ENCODE measurements at regions not wholly inside any gene's neighbourhood (a gene's known extent, or its start where the extent isn't known, plus 50 kb on each side); places are given as distances from the start of the nearest gene placed in this dataset.

GRCh38 chr11:8740129-8740528, 57.5 kb downstream of the RPL27A start:
- DNase-seq (ENCODE audit: insufficient read length, low spot score), result no peak
- FAIRE-seq, result no peak

- DNase-seq (ENCODE audit: insufficient read length, low spot score), result no peak
- FAIRE-seq, result no peak
Observed at GRCh38 chr11:8744423-8744822, 61.8 kb downstream of the RPL27A start.

- FAIRE-seq, result no peak
- DNase-seq (ENCODE audit: insufficient read length, low spot score), result no peak
Observed at GRCh38 chr11:8745431-8746253, 63.0 kb downstream of the RPL27A start.

- DNase-seq (ENCODE audit: insufficient read length, low spot score), result no peak
- FAIRE-seq, result no peak
Observed at GRCh38 chr11:8746331-8746974, 63.9 kb downstream of the RPL27A start.

- FAIRE-seq (no peak), DNase-seq (ENCODE audit: insufficient read length, low spot score) (no peak)
Observed at GRCh38 chr11:8747173-8747572, 64.6 kb downstream of the RPL27A start.

GRCh38 chr11:8748317-8748716, 65.7 kb downstream of the RPL27A start:
- DNase-seq (ENCODE audit: insufficient read length, low spot score), result no peak
- FAIRE-seq, result no peak

GRCh38 chr11:8749202-8749601, 66.6 kb downstream of the RPL27A start:
- DNase-seq (ENCODE audit: insufficient read length, low spot score), result no peak
- no peak for FAIRE-seq

- DNase-seq (ENCODE audit: insufficient read length, low spot score) (no peak), FAIRE-seq (no peak)
Observed at GRCh38 chr11:8754241-8754640, 71.6 kb downstream of the RPL27A start.

GRCh38 chr11:8756201-8756600, 73.6 kb downstream of the RPL27A start:
- DNase-seq (ENCODE audit: insufficient read length, low spot score) (no peak), FAIRE-seq (no peak)

- no peak for FAIRE-seq
Observed at GRCh38 chr11:8757047-8757446, 74.5 kb downstream of the RPL27A start.

GRCh38 chr11:8757533-8757932, 74.9 kb downstream of the RPL27A start:
- DNase-seq (ENCODE audit: insufficient read length, low spot score), result no peak
- FAIRE-seq, result no peak

More at GRCh38 chr11:8757047-8757446, 74.5 kb downstream of the RPL27A start:
- DNase-seq (ENCODE audit: insufficient read length, low spot score), result no peak

- peak; percentile 28 for FAIRE-seq
- DNase-seq (ENCODE audit: insufficient read length, low spot score), result no peak
Observed at GRCh38 chr11:8758619-8759169, 76.1 kb downstream of the RPL27A start.

GRCh38 chr11:8759634-8760033, 77.0 kb downstream of the RPL27A start:
- FAIRE-seq, result no peak
- no peak for DNase-seq (ENCODE audit: insufficient read length, low spot score)

GRCh38 chr11:8760896-8761295, 78.3 kb downstream of the RPL27A start:
- no peak for FAIRE-seq

GRCh38 chr11:8763070-8763685, 80.6 kb downstream of the RPL27A start:
- DNase-seq (ENCODE audit: insufficient read length, low spot score), result no peak

More at GRCh38 chr11:8760896-8761295, 78.3 kb downstream of the RPL27A start:
- DNase-seq (ENCODE audit: insufficient read length, low spot score), result no peak

GRCh38 chr11:8765294-8765693, 82.7 kb downstream of the RPL27A start:
- FAIRE-seq, result peak; percentile 44
- DNase-seq (ENCODE audit: insufficient read length, low spot score), result peak; percentile 30

More at GRCh38 chr11:8763070-8763685, 80.6 kb downstream of the RPL27A start:
- no peak for FAIRE-seq

- no peak for DNase-seq (ENCODE audit: insufficient read length, low spot score)
- no peak for FAIRE-seq
Observed at GRCh38 chr11:8766043-8766987, 83.7 kb downstream of the RPL27A start.

- FAIRE-seq, result no peak
- DNase-seq (ENCODE audit: insufficient read length, low spot score), result no peak
Observed at GRCh38 chr11:8766988-8767374, 84.4 kb downstream of the RPL27A start.

GRCh38 chr11:8767466-8768142, 85.0 kb downstream of the RPL27A start:
- DNase-seq (ENCODE audit: insufficient read length, low spot score) (peak; percentile 18), FAIRE-seq (peak; percentile 4)
